ENCODE measurements at regions not wholly inside any gene's neighbourhood (a gene's known extent, or its start where the extent isn't known, plus 50 kb on each side); places are given as distances from the start of the nearest gene placed in this dataset.

GRCh38 chr13:58306062-58306461 lies 674.5 kb downstream of the PCDH17 start:
- TF ChIP-seq POLR2AphosphoS5 (IDR thresholded peaks at IDR 0.05; ENCODE audit: low read depth, low read length): no peak
- no peak for TF ChIP-seq REST (IDR thresholded peaks at IDR 0.05; ENCODE audit: insufficient read depth in 1 of 2, low read depth in 2 of 2, low read length in 2 of 2)
- TF ChIP-seq TAF1 (IDR thresholded peaks at IDR 0.05; ENCODE audit: borderline replicate concordance, insufficient read depth, low read length): no peak
